22Rv1 (cell line): ENCODE measurements at regions not wholly inside any gene's neighbourhood (a gene's known extent, or its start where the extent isn't known, plus 50 kb on each side); places are given as distances from the start of the nearest gene placed in this dataset.

Experiments used
- ZFX ChIP-seq: fragments of 450-650 bp; IDR thresholded peaks from 2 replicates; pipeline ENCODE4 v1.6.1; 2017; ENCODE audit warnings: antibody characterized with exemption, borderline replicate concordance
- TF ChIP-seq, protein P1 (sequence below): fragments of 450-650 bp; IDR thresholded peaks from 2 replicates; pipeline ENCODE4 v1.5.1; 2017; ENCODE audit warnings: mild to moderate bottlenecking

DNA sequence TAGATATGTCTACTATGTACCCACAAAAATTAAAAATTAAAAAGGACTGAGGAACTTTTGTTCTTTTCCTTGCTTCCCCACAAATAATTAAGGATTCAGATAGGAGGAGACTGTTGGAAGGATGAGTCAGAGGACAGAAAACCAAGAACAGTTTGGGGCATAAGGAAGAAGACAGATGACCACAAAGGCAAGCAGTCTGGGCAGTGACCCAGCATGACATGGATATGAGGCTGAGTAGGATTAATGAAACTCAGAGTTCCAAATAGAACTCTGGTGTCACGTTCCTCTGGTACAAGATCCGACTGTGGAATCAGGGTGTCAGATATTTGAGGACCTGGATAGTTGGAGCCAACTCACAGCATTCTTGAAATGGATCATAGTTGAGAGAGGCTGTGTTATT, 89.3 kb upstream of the SLC38A4 start:
- TF ChIP-seq, protein P1, sequence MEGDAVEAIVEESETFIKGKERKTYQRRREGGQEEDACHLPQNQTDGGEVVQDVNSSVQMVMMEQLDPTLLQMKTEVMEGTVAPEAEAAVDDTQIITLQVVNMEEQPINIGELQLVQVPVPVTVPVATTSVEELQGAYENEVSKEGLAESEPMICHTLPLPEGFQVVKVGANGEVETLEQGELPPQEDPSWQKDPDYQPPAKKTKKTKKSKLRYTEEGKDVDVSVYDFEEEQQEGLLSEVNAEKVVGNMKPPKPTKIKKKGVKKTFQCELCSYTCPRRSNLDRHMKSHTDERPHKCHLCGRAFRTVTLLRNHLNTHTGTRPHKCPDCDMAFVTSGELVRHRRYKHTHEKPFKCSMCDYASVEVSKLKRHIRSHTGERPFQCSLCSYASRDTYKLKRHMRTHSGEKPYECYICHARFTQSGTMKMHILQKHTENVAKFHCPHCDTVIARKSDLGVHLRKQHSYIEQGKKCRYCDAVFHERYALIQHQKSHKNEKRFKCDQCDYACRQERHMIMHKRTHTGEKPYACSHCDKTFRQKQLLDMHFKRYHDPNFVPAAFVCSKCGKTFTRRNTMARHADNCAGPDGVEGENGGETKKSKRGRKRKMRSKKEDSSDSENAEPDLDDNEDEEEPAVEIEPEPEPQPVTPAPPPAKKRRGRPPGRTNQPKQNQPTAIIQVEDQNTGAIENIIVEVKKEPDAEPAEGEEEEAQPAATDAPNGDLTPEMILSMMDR, result no peak
- no peak for TF ChIP-seq ZFX
